ENCODE measurements at regions not wholly inside any gene's neighbourhood (a gene's known extent, or its start where the extent isn't known, plus 50 kb on each side); places are given as distances from the start of the nearest gene placed in this dataset.
"Not testable (repeated sequence)": the region's sequence is repeated elsewhere in the genome, so short reads cannot be mapped to it uniquely, and the experiment has no call there.

- no peak for DNase-seq (ENCODE audit: low spot score)
- FAIRE-seq: no peak
Measured at GRCh38 chr2:126952216-126952615, 53.5 kb downstream of the TEX51 start.

- DNase-seq (ENCODE audit: low spot score) (no peak), FAIRE-seq (no peak)
Measured at GRCh38 chr2:126953483-126953882, 54.8 kb downstream of the TEX51 start.

GRCh38 chr2:126954831-126955230 is 56.1 kb downstream of the TEX51 start:
- no peak for FAIRE-seq
- no peak for DNase-seq (ENCODE audit: low spot score)

GRCh38 chr2:126956773-126957172 is 58.1 kb downstream of the TEX51 start:
- FAIRE-seq; DNase-seq (ENCODE audit: low spot score): not testable (repeated sequence)

- FAIRE-seq (no peak), DNase-seq (ENCODE audit: low spot score) (no peak)
Measured at GRCh38 chr2:126963390-126963789, 64.7 kb downstream of the TEX51 start.

GRCh38 chr2:126966601-126967000 is 67.9 kb downstream of the TEX51 start:
- no peak for FAIRE-seq
- DNase-seq (ENCODE audit: low spot score): no peak

- no peak for DNase-seq (ENCODE audit: low spot score)
- no peak for FAIRE-seq
Measured at GRCh38 chr2:126970583-126970982, 71.9 kb downstream of the TEX51 start.

- no peak for DNase-seq (ENCODE audit: low spot score)
- FAIRE-seq: no peak
Measured at GRCh38 chr2:126971162-126971480, 72.4 kb downstream of the TEX51 start.

GRCh38 chr2:126971481-126972278 is 73.0 kb downstream of the TEX51 start:
- peak; percentile 92 for DNase-seq (ENCODE audit: low spot score)
- FAIRE-seq: peak; percentile 63

GRCh38 chr2:126972279-126972626 is 73.6 kb downstream of the TEX51 start:
- no peak for FAIRE-seq
- no peak for DNase-seq (ENCODE audit: low spot score)

GRCh38 chr2:126973745-126974144 is 75.1 kb downstream of the TEX51 start:
- FAIRE-seq (no peak), DNase-seq (ENCODE audit: low spot score) (no peak)

- DNase-seq (ENCODE audit: low spot score): no peak
- no peak for FAIRE-seq
Measured at GRCh38 chr2:126975671-126976655, 77.3 kb downstream of the TEX51 start.

- FAIRE-seq (no peak), DNase-seq (ENCODE audit: low spot score) (no peak)
Measured at GRCh38 chr2:126976721-126977328, 78.1 kb downstream of the TEX51 start.

GRCh38 chr2:126978333-126978732 is 79.6 kb downstream of the TEX51 start:
- DNase-seq (ENCODE audit: low spot score) (no peak), FAIRE-seq (no peak)

GRCh38 chr2:126979039-126980003 is 80.6 kb downstream of the TEX51 start:
- DNase-seq (ENCODE audit: low spot score): no peak
- no peak for FAIRE-seq

- DNase-seq (ENCODE audit: low spot score): peak; percentile 34
- no peak for FAIRE-seq
Measured at GRCh38 chr2:126981476-126981875, 82.8 kb downstream of the TEX51 start.

- no peak for DNase-seq (ENCODE audit: low spot score)
- peak; percentile 13 for FAIRE-seq
Measured at GRCh38 chr2:126982935-126983334, 84.2 kb downstream of the TEX51 start.

GRCh38 chr2:126986631-126987187 is 88.0 kb downstream of the TEX51 start:
- FAIRE-seq (no peak), DNase-seq (ENCODE audit: low spot score) (no peak)

- FAIRE-seq: no peak
- no peak for DNase-seq (ENCODE audit: low spot score)
Measured at GRCh38 chr2:126988482-126988881, 89.8 kb downstream of the TEX51 start.

- DNase-seq (ENCODE audit: low spot score); FAIRE-seq: not testable (repeated sequence)
Measured at GRCh38 chr2:126989064-126989463, 90.4 kb downstream of the TEX51 start.

- DNase-seq (ENCODE audit: low spot score): no peak
Measured at GRCh38 chr2:126990200-126990599, 91.5 kb downstream of the TEX51 start.

More at GRCh38 chr2:126990200-126990599, 91.5 kb downstream of the TEX51 start:
- FAIRE-seq: no peak

All from urothelium cell line (cell line).